ENCODE measurements at regions not wholly inside any gene's neighbourhood (a gene's known extent, or its start where the extent isn't known, plus 50 kb on each side); places are given as distances from the start of the nearest gene placed in this dataset.

GRCh38 chr2:9693196-9693491 lies 62.3 kb upstream of the YWHAQ start:
- Histone ChIP-seq H3K9me3 (ENCODE audit: insufficient read depth, low read depth, low read length) (no peaks in the 10 kb centered on the region), H3K4me2 (ENCODE audit: low read depth, low read length, poor library complexity, severe bottlenecking) (no peak overlapping the region), H2AFZ (ENCODE audit: low read length) (no peak overlapping the region), H3K4me1 (ENCODE audit: insufficient read depth, low read length, poor library complexity, severe bottlenecking) (no peaks in the 10 kb centered on the region), H3K27me3 (ENCODE audit: insufficient read depth, low read length, poor library complexity, severe bottlenecking) (no peaks in the 10 kb centered on the region), H4K20me1 (ENCODE audit: insufficient read depth, low read length, poor library complexity, severe bottlenecking) (no peaks in the 10 kb centered on the region), H3K79me2 (ENCODE audit: insufficient read depth, low read length) (no peaks in the 10 kb centered on the region), H3K4me3 (ENCODE audit: low read length, poor library complexity, severe bottlenecking) (no peak overlapping the region), H3K36me3 (ENCODE audit: insufficient read depth, low read length) (no peaks in the 10 kb centered on the region), H3K9ac (ENCODE audit: low read depth, low read length, poor library complexity, severe bottlenecking) (no peak overlapping the region), H3F3A (ENCODE audit: low read depth) (no peaks in the 10 kb centered on the region), H3K9me2 (replicated peaks; ENCODE audit: low read depth, low read length) (no peaks in the 10 kb centered on the region)
- no peak for TF ChIP-seq EZH2phosphoT487 (IDR thresholded peaks at IDR 0.05; ENCODE audit: borderline replicate concordance)
- no peak for TF ChIP-seq CTCF (conservative IDR thresholded peaks at IDR 0.05; ENCODE audit: low read length)

GRCh38 chr2:9693646-9694045 lies 62.8 kb upstream of the YWHAQ start:
- Histone ChIP-seq H3K9me3 (ENCODE audit: insufficient read depth, low read depth, low read length) (no peaks in the 10 kb centered on the region), H3K4me1 (ENCODE audit: insufficient read depth, low read length, poor library complexity, severe bottlenecking) (no peaks in the 10 kb centered on the region), H3K4me2 (ENCODE audit: low read depth, low read length, poor library complexity, severe bottlenecking) (no peak overlapping the region), H3K27me3 (ENCODE audit: insufficient read depth, low read length, poor library complexity, severe bottlenecking) (no peaks in the 10 kb centered on the region), H2AFZ (ENCODE audit: low read length) (no peak overlapping the region), H3K36me3 (ENCODE audit: insufficient read depth, low read length) (no peaks in the 10 kb centered on the region), H4K20me1 (ENCODE audit: insufficient read depth, low read length, poor library complexity, severe bottlenecking) (no peaks in the 10 kb centered on the region), H3K4me3 (ENCODE audit: low read length, poor library complexity, severe bottlenecking) (no peak overlapping the region), H3K9ac (ENCODE audit: low read depth, low read length, poor library complexity, severe bottlenecking) (no peak overlapping the region), H3F3A (ENCODE audit: low read depth) (no peaks in the 10 kb centered on the region), H3K79me2 (ENCODE audit: insufficient read depth, low read length) (no peaks in the 10 kb centered on the region), H3K9me2 (replicated peaks; ENCODE audit: low read depth, low read length) (no peaks in the 10 kb centered on the region)
- TF ChIP-seq CTCF (conservative IDR thresholded peaks at IDR 0.05; ENCODE audit: low read length), result no peak
- TF ChIP-seq EZH2phosphoT487 (IDR thresholded peaks at IDR 0.05; ENCODE audit: borderline replicate concordance), result no peak

- no peaks in the 10 kb centered on the region for H3F3A ChIP-seq (ENCODE audit: low read depth)
- H3K4me1 ChIP-seq (ENCODE audit: insufficient read depth, low read length, poor library complexity, severe bottlenecking), result no peaks in the 10 kb centered on the region
- H3K9me3 ChIP-seq (ENCODE audit: insufficient read depth, low read depth, low read length), result no peaks in the 10 kb centered on the region
- no peak overlapping the region for H3K4me3 ChIP-seq (ENCODE audit: low read length, poor library complexity, severe bottlenecking)
- no peak for TF ChIP-seq CTCF (conservative IDR thresholded peaks at IDR 0.05; ENCODE audit: low read length)
- no peak for TF ChIP-seq EZH2phosphoT487 (IDR thresholded peaks at IDR 0.05; ENCODE audit: borderline replicate concordance)
- no peaks in the 10 kb centered on the region for H3K27me3 ChIP-seq (ENCODE audit: insufficient read depth, low read length, poor library complexity, severe bottlenecking)
- H3K9me2 ChIP-seq (replicated peaks; ENCODE audit: low read depth, low read length), result no peaks in the 10 kb centered on the region
- H2AFZ ChIP-seq (ENCODE audit: low read length), result no peak overlapping the region
- no peaks in the 10 kb centered on the region for H4K20me1 ChIP-seq (ENCODE audit: insufficient read depth, low read length, poor library complexity, severe bottlenecking)
- no peak overlapping the region for H3K9ac ChIP-seq (ENCODE audit: low read depth, low read length, poor library complexity, severe bottlenecking)
- H3K4me2 ChIP-seq (ENCODE audit: low read depth, low read length, poor library complexity, severe bottlenecking), result no peak overlapping the region
- H3K36me3 ChIP-seq (ENCODE audit: insufficient read depth, low read length), result no peaks in the 10 kb centered on the region
- H3K79me2 ChIP-seq (ENCODE audit: insufficient read depth, low read length), result no peaks in the 10 kb centered on the region
Measured at GRCh38 chr2:9694661-9695234, 64.0 kb upstream of the YWHAQ start.
